Neural cell (in vitro differentiated cells): ENCODE measurements at regions not wholly inside any gene's neighbourhood (a gene's known extent, or its start where the extent isn't known, plus 50 kb on each side); places are given as distances from the start of the nearest gene placed in this dataset.

Experiments
- H2AFZ ChIP-seq: fragments of 200-600, 300-800 bp; sonication (generic), shearing (Covaris generic); 2 replicates; pipeline ENCODE4 v1.6.0; 2014; ENCODE audit warnings: low read depth, mild to moderate bottlenecking, antibody characterized with exemption, low read length, moderate library complexity
- H3F3A ChIP-seq: fragments of 200-600 bp; shearing (Covaris generic); 2 replicates; pipeline ENCODE4 v1.6.1; 2016; ENCODE audit warnings: mild to moderate bottlenecking, moderate library complexity, mixed read lengths, antibody characterized with exemption, low read length; ENCODE audit not compliant: insufficient read depth, poor library complexity, severe bottlenecking
- H3K27ac ChIP-seq: fragments of 200-600, 300-800 bp; sonication (generic), shearing (Covaris generic); 2 replicates; pipeline ENCODE4 v1.5.1; 2014; ENCODE audit warnings: mild to moderate bottlenecking, low read length, moderate library complexity
- H3K27me3 ChIP-seq: fragments of 300-800, 200-600 bp; sonication (generic), shearing (Covaris generic); 2 replicates; pipeline ENCODE4 v1.6.0; 2014; ENCODE audit warnings: mild to moderate bottlenecking, low read depth, low read length, moderate library complexity; ENCODE audit not compliant: insufficient read depth
- H3K36me3 ChIP-seq: fragments of 300-800, 200-600 bp; sonication (generic), shearing (Covaris generic); 2 replicates; pipeline ENCODE4 v1.5.1; 2014; ENCODE audit warnings: mild to moderate bottlenecking, antibody characterized with exemption, low read length, moderate library complexity; ENCODE audit not compliant: insufficient read depth
- H3K4me2 ChIP-seq: fragments of 300-800, 200-600 bp; sonication (generic), shearing (Covaris generic); 2 replicates; pipeline ENCODE4 v1.6.0; 2014; ENCODE audit warnings: mild to moderate bottlenecking, low read length
- H3K4me3 ChIP-seq: fragments of 300-800, 200-600 bp; sonication (generic), shearing (Covaris generic); 2 replicates; pipeline ENCODE4 v1.5.1; 2014; ENCODE audit warnings: mild to moderate bottlenecking, low read length, moderate library complexity
- H3K79me2 ChIP-seq: fragments of 200-600 bp; shearing (Covaris generic); replicated peaks from 2 replicates; pipeline ENCODE4 v1.6.0; 2014; ENCODE audit warnings: mild to moderate bottlenecking, low read length, moderate library complexity; ENCODE audit not compliant: insufficient read depth
- H3K9ac ChIP-seq: fragments of 300-800, 200-600 bp; sonication (generic), shearing (Covaris generic); 2 replicates; pipeline ENCODE4 v1.6.1; 2016; ENCODE audit warnings: mild to moderate bottlenecking, low read length, mixed read lengths
- H3K9me2 ChIP-seq: fragments of 200-600 bp; shearing (Covaris generic); 2 replicates; pipeline ENCODE4 v1.6.1; 2016; ENCODE audit warnings: mild to moderate bottlenecking, low read length, mixed read lengths; ENCODE audit not compliant: insufficient read depth
- H3K9me3 ChIP-seq: fragments of 200-600, 300-800 bp; sonication (generic), shearing (Covaris generic); 2 replicates; pipeline ENCODE4 v1.6.1; 2016; ENCODE audit warnings: mild to moderate bottlenecking, mixed run types, low read length, moderate library complexity, mixed read lengths
- H4K20me1 ChIP-seq: fragments of 200-600 bp; shearing (Covaris generic); 2 replicates; pipeline ENCODE4 v1.6.1; 2016; ENCODE audit warnings: mild to moderate bottlenecking, mixed run types; ENCODE audit not compliant: insufficient read depth
- EZH2 ChIP-seq: fragments of 200-600, 300-800 bp; shearing (Covaris generic), sonication (generic); IDR thresholded peaks from 2 replicates; pipeline ENCODE4 v1.6.1; 2014; ENCODE audit warnings: antibody characterized with exemption, low read length, borderline replicate concordance, mild to moderate bottlenecking; ENCODE audit not compliant: insufficient read depth, poor library complexity, severe bottlenecking
- MXI1 ChIP-seq: fragments of 450-650 bp; conservative IDR thresholded peaks from 2 replicates; pipeline ENCODE4 v1.6.1; 2014; ENCODE audit warnings: antibody characterized with exemption, mild to moderate bottlenecking; ENCODE audit not compliant: poor library complexity, severe bottlenecking
- POLR2AphosphoS5 ChIP-seq: IDR thresholded peaks from 2 replicates; pipeline ENCODE4 v1.6.1; 2012
- RAD21 ChIP-seq: fragments of 450-650 bp; conservative IDR thresholded peaks from 2 replicates; pipeline ENCODE4 v1.6.1; 2014; ENCODE audit warnings: antibody characterized with exemption, mild to moderate bottlenecking, moderate library complexity
- REST ChIP-seq: IDR thresholded peaks from 2 replicates; pipeline ENCODE4 v1.6.1; 2012; ENCODE audit warnings: borderline replicate concordance
- SMC3 ChIP-seq: fragments of 450-650 bp; conservative IDR thresholded peaks from 2 replicates; pipeline ENCODE4 v1.6.1; 2014; ENCODE audit warnings: antibody characterized with exemption, mild to moderate bottlenecking, moderate library complexity; ENCODE audit not compliant: poor library complexity
- TAF1 ChIP-seq: IDR thresholded peaks from 2 replicates; pipeline ENCODE4 v1.6.1; 2012; ENCODE audit warnings: low read depth
- TF ChIP-seq, protein P1 (sequence below): fragments of 450-650 bp; IDR thresholded peaks from 2 replicates; pipeline ENCODE4 v1.5.1; 2014; ENCODE audit warnings: antibody characterized with exemption, mild to moderate bottlenecking, moderate library complexity; ENCODE audit not compliant: poor library complexity, severe bottlenecking

DNA sequence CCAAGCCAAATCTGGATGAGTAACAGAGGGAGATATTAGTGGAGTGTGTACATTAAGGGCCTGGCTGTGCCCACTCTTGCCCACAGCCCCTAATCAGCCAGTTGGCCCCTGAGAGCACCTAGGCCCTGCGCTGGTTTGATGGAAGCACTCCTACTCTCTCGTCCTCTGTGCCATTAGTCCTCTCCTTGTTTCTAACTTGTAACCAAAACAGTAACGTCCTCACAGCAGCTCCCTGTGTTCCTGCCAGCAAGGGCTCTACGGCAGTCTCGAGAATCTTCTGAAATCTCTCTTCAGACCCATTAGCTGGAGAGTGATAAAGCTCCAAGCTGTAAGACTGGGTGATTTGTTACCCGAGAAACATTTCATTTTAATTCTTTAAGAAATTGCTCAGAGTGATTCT, 76.1 kb downstream of the LRRC30 start:
- Histone ChIP-seq H3K79me2 (no peaks in the 10 kb centered on the region), H3K4me2 (no peak overlapping the region), H3K36me3 (no peaks in the 10 kb centered on the region), H2AFZ (no peak overlapping the region), H3K9me3 (no peaks in the 10 kb centered on the region), H3K27me3 (no peaks in the 10 kb centered on the region), H3K9ac (no peak overlapping the region), H3F3A (no peaks in the 10 kb centered on the region), H3K4me3 (no peak overlapping the region), H3K27ac (no peak overlapping the region), H4K20me1 (no peaks in the 10 kb centered on the region), H3K9me2 (no peaks in the 10 kb centered on the region)
- TF ChIP-seq MXI1 (no peak), RAD21 (no peak), SMC3 (no peak), REST (no peak), TAF1 (no peak), EZH2 (no peak), POLR2AphosphoS5 (no peak)
- TF ChIP-seq, protein P1, sequence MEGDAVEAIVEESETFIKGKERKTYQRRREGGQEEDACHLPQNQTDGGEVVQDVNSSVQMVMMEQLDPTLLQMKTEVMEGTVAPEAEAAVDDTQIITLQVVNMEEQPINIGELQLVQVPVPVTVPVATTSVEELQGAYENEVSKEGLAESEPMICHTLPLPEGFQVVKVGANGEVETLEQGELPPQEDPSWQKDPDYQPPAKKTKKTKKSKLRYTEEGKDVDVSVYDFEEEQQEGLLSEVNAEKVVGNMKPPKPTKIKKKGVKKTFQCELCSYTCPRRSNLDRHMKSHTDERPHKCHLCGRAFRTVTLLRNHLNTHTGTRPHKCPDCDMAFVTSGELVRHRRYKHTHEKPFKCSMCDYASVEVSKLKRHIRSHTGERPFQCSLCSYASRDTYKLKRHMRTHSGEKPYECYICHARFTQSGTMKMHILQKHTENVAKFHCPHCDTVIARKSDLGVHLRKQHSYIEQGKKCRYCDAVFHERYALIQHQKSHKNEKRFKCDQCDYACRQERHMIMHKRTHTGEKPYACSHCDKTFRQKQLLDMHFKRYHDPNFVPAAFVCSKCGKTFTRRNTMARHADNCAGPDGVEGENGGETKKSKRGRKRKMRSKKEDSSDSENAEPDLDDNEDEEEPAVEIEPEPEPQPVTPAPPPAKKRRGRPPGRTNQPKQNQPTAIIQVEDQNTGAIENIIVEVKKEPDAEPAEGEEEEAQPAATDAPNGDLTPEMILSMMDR, result no peak

DNA sequence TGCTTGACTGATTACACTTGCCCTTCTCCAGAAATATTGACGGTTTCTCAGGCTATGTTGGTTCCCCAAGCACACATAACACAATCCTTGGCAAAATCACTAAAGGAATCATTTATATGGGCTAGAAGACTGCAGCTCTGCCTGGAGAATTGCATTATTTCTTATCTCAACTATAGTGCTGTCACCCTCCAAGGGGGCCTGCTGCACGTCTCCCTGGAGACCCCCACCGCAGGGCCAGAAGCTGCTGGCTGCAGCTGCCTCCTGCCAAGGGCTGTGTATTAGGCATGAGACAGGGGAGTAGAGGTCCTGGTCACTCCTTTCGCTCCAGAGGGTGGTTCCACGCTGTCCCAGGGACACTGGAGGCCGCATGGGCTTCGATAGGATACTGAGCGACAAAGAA, 76.6 kb downstream of the LRRC30 start:
- Histone ChIP-seq H3K4me2 (no peak overlapping the region), H3K79me2 (no peaks in the 10 kb centered on the region), H3K9ac (no peak overlapping the region), H3K27ac (no peak overlapping the region), H3K4me3 (no peak overlapping the region), H4K20me1 (no peaks in the 10 kb centered on the region), H3K27me3 (no peaks in the 10 kb centered on the region), H3K9me3 (no peaks in the 10 kb centered on the region), H3K36me3 (no peaks in the 10 kb centered on the region), H3F3A (no peaks in the 10 kb centered on the region), H2AFZ (no peak overlapping the region), H3K9me2 (no peaks in the 10 kb centered on the region)
- TF ChIP-seq EZH2 (no peak), RAD21 (no peak), POLR2AphosphoS5 (no peak), MXI1 (no peak), TAF1 (no peak), SMC3 (no peak)
- TF ChIP-seq, protein P1, result no peak
